Stimulated activated CD4-positive, alpha-beta T cell treated with anti-CD3 and anti-CD28 coated beads, Interleukin-12 subunit alpha, Interleukin-12 subunit beta, amount 100 ng/mL, for 24 hours (primary cell): ENCODE measurements at regions not wholly inside any gene's neighbourhood (a gene's known extent, or its start where the extent isn't known, plus 50 kb on each side); places are given as distances from the start of the nearest gene placed in this dataset.
"Not testable (repeated sequence)": the region's sequence is repeated elsewhere in the genome, so short reads cannot be mapped to it uniquely, and the experiment has no call there.

Source experiments
- DNase-seq, 2 experiments: peaks; one replicate each; pipeline ENCODE4 v3.0.0-alpha.2; 2020; ENCODE audit warnings: low read depth in 2 of 2

GRCh38 chr6:11427091-11427722 lies 110.3 kb upstream of the TMEM170B start:
- no peak for DNase-seq

- no peak for DNase-seq
Measured at GRCh38 chr6:11426571-11426970, 111.0 kb upstream of the TMEM170B start.

GRCh38 chr6:11425876-11426275 lies 111.7 kb upstream of the TMEM170B start:
- no peak for DNase-seq

GRCh38 chr6:11425431-11425871 lies 112.1 kb upstream of the TMEM170B start:
- no peak for DNase-seq

- no peak for DNase-seq
Measured at GRCh38 chr6:11424395-11425034, 113.0 kb upstream of the TMEM170B start.

- no peak for DNase-seq
Measured at GRCh38 chr6:11423667-11424066, 113.9 kb upstream of the TMEM170B start.

GRCh38 chr6:11423072-11423471 lies 114.5 kb upstream of the TMEM170B start:
- no peak for DNase-seq

GRCh38 chr6:11419763-11420453 lies 117.6 kb upstream of the TMEM170B start:
- DNase-seq, result no peak

GRCh38 chr6:11418290-11418905 lies 119.2 kb upstream of the TMEM170B start:
- DNase-seq, result no peak

- DNase-seq, result no peak
Measured at GRCh38 chr6:11416936-11417576, 120.5 kb upstream of the TMEM170B start.

GRCh38 chr6:11416099-11416935 lies 121.2 kb upstream of the TMEM170B start:
- DNase-seq, result not testable (repeated sequence)

GRCh38 chr6:11415557-11415956 lies 122.0 kb upstream of the TMEM170B start:
- no peak for DNase-seq

GRCh38 chr6:11414176-11414963 lies 123.2 kb upstream of the TMEM170B start:
- DNase-seq, result no peak

- no peak for DNase-seq
Measured at GRCh38 chr6:11413728-11414127, 123.8 kb upstream of the TMEM170B start.

GRCh38 chr6:11413117-11413687 lies 124.3 kb upstream of the TMEM170B start:
- no peak for DNase-seq

GRCh38 chr6:11412616-11413015 lies 124.9 kb upstream of the TMEM170B start:
- DNase-seq, result no peak

GRCh38 chr6:11412011-11412424 lies 125.5 kb upstream of the TMEM170B start:
- DNase-seq, result no peak

- no peak for DNase-seq
Measured at GRCh38 chr6:11411593-11411992, 126.0 kb upstream of the TMEM170B start.

- no peak for DNase-seq
Measured at GRCh38 chr6:11410539-11411307, 126.8 kb upstream of the TMEM170B start.
